ENCODE measurements at regions not wholly inside any gene's neighbourhood (a gene's known extent, or its start where the extent isn't known, plus 50 kb on each side); places are given as distances from the start of the nearest gene placed in this dataset.
"Not testable (repeated sequence)": the region's sequence is repeated elsewhere in the genome, so short reads cannot be mapped to it uniquely, and the experiment has no call there.

DNA sequence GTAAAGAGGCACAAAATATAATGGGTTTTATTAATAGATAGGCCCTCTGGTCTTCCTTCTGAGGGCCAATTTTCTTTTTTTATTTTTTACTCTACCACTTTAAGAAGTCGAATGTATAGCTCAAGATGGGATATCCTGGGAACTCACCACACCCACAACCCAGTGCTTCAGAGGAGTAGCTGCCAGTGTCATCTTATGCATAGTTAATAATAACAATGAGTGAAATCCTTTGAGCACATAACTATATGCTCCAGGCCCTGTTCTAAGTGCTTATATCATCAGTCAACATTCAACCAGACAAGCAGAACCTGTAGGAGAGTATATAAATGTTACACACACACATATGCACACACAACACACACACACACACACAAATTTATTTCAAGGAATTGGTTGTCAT lies 150.3 kb upstream of the ACTBL2 start:
- Mint-ChIP-seq H3K4me1 (ENCODE audit: low read depth, unreplicated experiment) (no peaks in the 10 kb centered on the region), H3K4me3 (ENCODE audit: unreplicated experiment) (no peak overlapping the region), H3K27ac (ENCODE audit: unreplicated experiment) (no peak overlapping the region), H3K36me3 (ENCODE audit: unreplicated experiment) (no peaks in the 10 kb centered on the region), H3K27me3 (ENCODE audit: unreplicated experiment) (no peaks in the 10 kb centered on the region), H3K9me3 (ENCODE audit: unreplicated experiment) (no peaks in the 10 kb centered on the region)
- no peak for DNase-seq
- no peak for TF ChIP-seq CTCF (IDR thresholded peaks at IDR 0.05; ENCODE audit: partially characterized antibody, unreplicated experiment)

GRCh38 chr5:57631139-57631538 lies 148.5 kb upstream of the ACTBL2 start:
- not testable (repeated sequence) for H3K27me3 Mint-ChIP-seq (ENCODE audit: unreplicated experiment); H3K36me3 Mint-ChIP-seq (ENCODE audit: unreplicated experiment); H3K4me3 Mint-ChIP-seq (ENCODE audit: unreplicated experiment); H3K27ac Mint-ChIP-seq (ENCODE audit: unreplicated experiment); H3K4me1 Mint-ChIP-seq (ENCODE audit: low read depth, unreplicated experiment); H3K9me3 Mint-ChIP-seq (ENCODE audit: unreplicated experiment); DNase-seq

DNA sequence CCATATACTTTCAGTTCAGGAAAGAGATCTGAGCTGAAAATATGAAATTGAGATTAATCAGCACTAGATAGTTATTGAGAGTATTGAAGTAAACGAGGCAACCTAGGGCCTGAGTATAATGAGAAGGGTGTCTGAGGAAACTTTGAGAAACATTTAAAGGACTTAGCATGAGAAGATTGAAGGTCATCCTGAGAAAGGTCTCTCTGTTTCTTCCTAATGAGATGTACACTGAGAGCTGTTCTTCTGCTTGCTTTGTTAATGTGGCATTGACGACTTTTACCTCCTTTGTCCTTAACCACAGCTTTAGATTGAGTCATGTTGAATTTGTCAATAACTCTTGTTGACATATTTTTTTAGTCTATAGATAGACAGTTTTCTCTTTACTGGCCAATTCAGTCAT lies 145.1 kb upstream of the ACTBL2 start:
- no peak for TF ChIP-seq CTCF (IDR thresholded peaks at IDR 0.05; ENCODE audit: partially characterized antibody, unreplicated experiment)
- Mint-ChIP-seq H3K36me3 (ENCODE audit: unreplicated experiment) (no peaks in the 10 kb centered on the region), H3K27me3 (ENCODE audit: unreplicated experiment) (no peaks in the 10 kb centered on the region), H3K27ac (ENCODE audit: unreplicated experiment) (no peak overlapping the region), H3K9me3 (ENCODE audit: unreplicated experiment) (no peaks in the 10 kb centered on the region), H3K4me3 (ENCODE audit: unreplicated experiment) (no peak overlapping the region), H3K4me1 (ENCODE audit: low read depth, unreplicated experiment) (no peaks in the 10 kb centered on the region)
- DNase-seq, result no peak

DNA sequence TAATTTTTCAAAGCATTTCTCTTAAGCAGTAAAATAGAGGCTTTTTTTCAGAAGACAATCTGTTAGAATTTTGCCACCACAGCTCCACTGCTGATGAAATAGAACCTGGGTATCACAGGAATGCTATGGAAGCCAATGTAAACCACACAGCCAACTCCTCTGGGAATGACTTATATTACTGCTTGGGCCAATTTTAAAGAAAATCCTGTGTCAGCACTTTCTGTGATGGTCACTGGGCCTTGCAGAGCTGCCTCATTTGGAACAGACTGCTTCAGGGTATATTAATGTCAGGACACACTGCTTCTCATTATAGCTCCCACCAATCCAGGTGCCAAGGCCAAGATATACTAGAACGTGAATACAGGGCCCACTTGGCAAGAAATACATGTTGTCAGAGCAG lies 144.1 kb upstream of the ACTBL2 start:
- Mint-ChIP-seq H3K4me3 (ENCODE audit: unreplicated experiment) (no peak overlapping the region), H3K4me1 (ENCODE audit: low read depth, unreplicated experiment) (no peaks in the 10 kb centered on the region)

GRCh38 chr5:57621624-57622023 lies 139.0 kb upstream of the ACTBL2 start:
- DNase-seq, result no peak
- H3K4me1 Mint-ChIP-seq (ENCODE audit: low read depth, unreplicated experiment), result no peaks in the 10 kb centered on the region
- H3K4me3 Mint-ChIP-seq (ENCODE audit: unreplicated experiment), result no peak overlapping the region
- no peak overlapping the region for H3K27ac Mint-ChIP-seq (ENCODE audit: unreplicated experiment)
- H3K27me3 Mint-ChIP-seq (ENCODE audit: unreplicated experiment), result no peaks in the 10 kb centered on the region
- H3K9me3 Mint-ChIP-seq (ENCODE audit: unreplicated experiment), result no peaks in the 10 kb centered on the region
- no peak for TF ChIP-seq CTCF (IDR thresholded peaks at IDR 0.05; ENCODE audit: partially characterized antibody, unreplicated experiment)
- H3K36me3 Mint-ChIP-seq (ENCODE audit: unreplicated experiment), result no peaks in the 10 kb centered on the region

More for the DNA sequence above, 144.1 kb upstream of the ACTBL2 start:
- Mint-ChIP-seq H3K27me3 (ENCODE audit: unreplicated experiment) (no peaks in the 10 kb centered on the region), H3K27ac (ENCODE audit: unreplicated experiment) (no peak overlapping the region), H3K9me3 (ENCODE audit: unreplicated experiment) (no peaks in the 10 kb centered on the region), H3K36me3 (ENCODE audit: unreplicated experiment) (no peaks in the 10 kb centered on the region)
- no peak for TF ChIP-seq CTCF (IDR thresholded peaks at IDR 0.05; ENCODE audit: partially characterized antibody, unreplicated experiment)
- DNase-seq, result no peak
